ENCODE measurements at regions not wholly inside any gene's neighbourhood (a gene's known extent, or its start where the extent isn't known, plus 50 kb on each side); places are given as distances from the start of the nearest gene placed in this dataset.

- TF ChIP-seq CTCF (IDR thresholded peaks at IDR 0.05; ENCODE audit: control extremely low read depth in 1 of 3, insufficient read depth in 1 of 3, low read depth in 1 of 3, low read length in 3 of 3) (no peak), PHF8 (conservative IDR thresholded peaks at IDR 0.05; ENCODE audit: low read depth, low read length) (no peak)
Observed at GRCh38 chr7:67573639-67574038, 577.0 kb downstream of the TYW1 start (continued).

Data from H1 (cell line).